ENCODE measurements at regions not wholly inside any gene's neighbourhood (a gene's known extent, or its start where the extent isn't known, plus 50 kb on each side); places are given as distances from the start of the nearest gene placed in this dataset.

DNA sequence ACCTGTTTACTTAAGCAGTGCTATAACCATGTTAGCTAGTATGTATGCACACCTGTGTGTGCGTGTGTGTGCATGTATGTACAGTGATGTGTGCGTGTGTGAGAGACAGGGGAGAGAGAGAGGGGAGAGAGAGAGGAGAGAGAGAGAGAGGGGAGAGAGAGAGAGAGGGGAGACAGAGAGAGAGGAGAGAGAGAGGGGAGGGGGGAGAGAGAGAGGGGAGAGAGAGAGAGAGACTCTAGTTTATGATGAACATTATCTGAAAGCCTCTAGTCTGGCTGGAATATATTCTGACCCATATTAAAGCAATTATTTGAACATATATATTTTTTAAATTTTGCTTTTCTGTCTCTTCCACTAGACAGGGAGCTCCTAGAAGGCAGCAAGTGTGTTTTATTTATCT is 117.5 kb upstream of the CPEB4 start:
- Histone ChIP-seq H3K79me2 (ENCODE audit: control insufficient read depth, low read length) (no peaks in the 10 kb centered on the region), H3K27me3 (ENCODE audit: control insufficient read depth, low read length) (no peaks in the 10 kb centered on the region), H3K4me1 (ENCODE audit: control insufficient read depth, low read length) (peaks cover 29% of the 10 kb centered on the region), H3F3A (ENCODE audit: control insufficient read depth, insufficient read depth) (no peaks in the 10 kb centered on the region), H3K4me3 (ENCODE audit: low read length) (no peak overlapping the region), H4K20me1 (ENCODE audit: control insufficient read depth, insufficient read depth, low read depth, low read length) (no peaks in the 10 kb centered on the region), H3K9me2 (replicated peaks; ENCODE audit: control insufficient read depth, low read length) (no peaks in the 10 kb centered on the region), H3K4me2 (ENCODE audit: low read length) (no peak overlapping the region), H3K36me3 (ENCODE audit: control insufficient read depth, low read length) (no peaks in the 10 kb centered on the region), H3K27ac (ENCODE audit: low read depth, low read length) (no peak overlapping the region), H3K9me3 (ENCODE audit: control insufficient read depth, insufficient read depth, low read length) (no peaks in the 10 kb centered on the region)
- no peak for TF ChIP-seq EZH2phosphoT487 (IDR thresholded peaks at IDR 0.05; ENCODE audit: borderline replicate concordance, low read length)
- TF ChIP-seq, protein P1, sequence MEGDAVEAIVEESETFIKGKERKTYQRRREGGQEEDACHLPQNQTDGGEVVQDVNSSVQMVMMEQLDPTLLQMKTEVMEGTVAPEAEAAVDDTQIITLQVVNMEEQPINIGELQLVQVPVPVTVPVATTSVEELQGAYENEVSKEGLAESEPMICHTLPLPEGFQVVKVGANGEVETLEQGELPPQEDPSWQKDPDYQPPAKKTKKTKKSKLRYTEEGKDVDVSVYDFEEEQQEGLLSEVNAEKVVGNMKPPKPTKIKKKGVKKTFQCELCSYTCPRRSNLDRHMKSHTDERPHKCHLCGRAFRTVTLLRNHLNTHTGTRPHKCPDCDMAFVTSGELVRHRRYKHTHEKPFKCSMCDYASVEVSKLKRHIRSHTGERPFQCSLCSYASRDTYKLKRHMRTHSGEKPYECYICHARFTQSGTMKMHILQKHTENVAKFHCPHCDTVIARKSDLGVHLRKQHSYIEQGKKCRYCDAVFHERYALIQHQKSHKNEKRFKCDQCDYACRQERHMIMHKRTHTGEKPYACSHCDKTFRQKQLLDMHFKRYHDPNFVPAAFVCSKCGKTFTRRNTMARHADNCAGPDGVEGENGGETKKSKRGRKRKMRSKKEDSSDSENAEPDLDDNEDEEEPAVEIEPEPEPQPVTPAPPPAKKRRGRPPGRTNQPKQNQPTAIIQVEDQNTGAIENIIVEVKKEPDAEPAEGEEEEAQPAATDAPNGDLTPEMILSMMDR (IDR thresholded peaks at IDR 0.05; ENCODE audit: low read depth, low read length, poor library complexity, severe bottlenecking) = no peak

DNA sequence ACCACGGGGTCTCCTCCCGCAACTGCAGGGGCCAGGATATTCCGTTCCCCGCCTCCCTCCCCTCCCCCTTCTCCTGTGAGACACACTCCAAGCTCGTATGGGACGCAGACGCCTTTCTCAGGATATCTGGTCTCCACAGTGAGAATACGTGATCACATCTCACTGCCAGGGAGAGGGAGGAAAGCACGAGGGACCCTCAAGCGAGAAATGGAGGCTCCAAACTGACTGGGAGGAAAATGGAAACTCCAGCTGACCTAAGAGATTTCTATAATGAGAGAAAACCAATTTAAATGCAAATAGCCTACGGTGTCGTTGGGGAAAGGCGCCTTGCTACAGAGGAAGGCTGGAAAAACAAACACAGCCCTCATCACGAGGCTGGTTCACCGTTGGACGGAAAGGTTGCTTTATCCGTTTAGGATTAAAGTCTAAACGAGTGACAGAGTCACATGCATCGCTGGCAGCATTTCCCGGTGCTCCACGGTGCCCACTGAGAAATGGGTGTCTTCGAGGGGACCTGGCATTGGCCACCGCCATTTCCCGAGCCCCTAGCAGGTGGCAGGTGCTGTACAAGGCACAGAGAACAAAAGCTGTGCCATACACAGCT is 116.9 kb upstream of the CPEB4 start:
- TF ChIP-seq EZH2phosphoT487 (IDR thresholded peaks at IDR 0.05; ENCODE audit: borderline replicate concordance, low read length) = no peak
- TF ChIP-seq, protein P1 (IDR thresholded peaks at IDR 0.05; ENCODE audit: low read depth, low read length, poor library complexity, severe bottlenecking) = no peak
- H3K4me2 ChIP-seq (ENCODE audit: low read length) = no peak overlapping the region
- no peaks in the 10 kb centered on the region for H3K27me3 ChIP-seq (ENCODE audit: control insufficient read depth, low read length)
- H3K27ac ChIP-seq (ENCODE audit: low read depth, low read length) = no peak overlapping the region
- no peaks in the 10 kb centered on the region for H3K79me2 ChIP-seq (ENCODE audit: control insufficient read depth, low read length)
- no peaks in the 10 kb centered on the region for H3K36me3 ChIP-seq (ENCODE audit: control insufficient read depth, low read length)
- no peaks in the 10 kb centered on the region for H4K20me1 ChIP-seq (ENCODE audit: control insufficient read depth, insufficient read depth, low read depth, low read length)
- H3K9me2 ChIP-seq (replicated peaks; ENCODE audit: control insufficient read depth, low read length) = no peaks in the 10 kb centered on the region
- H3K4me1 ChIP-seq (ENCODE audit: control insufficient read depth, low read length) = peaks cover 31% of the 10 kb centered on the region
- no peaks in the 10 kb centered on the region for H3K9me3 ChIP-seq (ENCODE audit: control insufficient read depth, insufficient read depth, low read length)
- no peaks in the 10 kb centered on the region for H3F3A ChIP-seq (ENCODE audit: control insufficient read depth, insufficient read depth)
- H3K4me3 ChIP-seq (ENCODE audit: low read length) = no peak overlapping the region

GRCh38 chr5:173771725-173772383 is 116.3 kb upstream of the CPEB4 start:
- Histone ChIP-seq H4K20me1 (ENCODE audit: control insufficient read depth, insufficient read depth, low read depth, low read length) (no peaks in the 10 kb centered on the region), H3K9me3 (ENCODE audit: control insufficient read depth, insufficient read depth, low read length) (no peaks in the 10 kb centered on the region), H3K4me1 (ENCODE audit: control insufficient read depth, low read length) (peaks cover 36% of the 10 kb centered on the region), H3K27ac (ENCODE audit: low read depth, low read length) (no peak overlapping the region), H3K27me3 (ENCODE audit: control insufficient read depth, low read length) (no peaks in the 10 kb centered on the region), H3K36me3 (ENCODE audit: control insufficient read depth, low read length) (no peaks in the 10 kb centered on the region), H3K9me2 (replicated peaks; ENCODE audit: control insufficient read depth, low read length) (no peaks in the 10 kb centered on the region), H3K4me3 (ENCODE audit: low read length) (no peak overlapping the region), H3K79me2 (ENCODE audit: control insufficient read depth, low read length) (no peaks in the 10 kb centered on the region), H3F3A (ENCODE audit: control insufficient read depth, insufficient read depth) (no peaks in the 10 kb centered on the region), H3K4me2 (ENCODE audit: low read length) (no peak overlapping the region)
- no peak for TF ChIP-seq EZH2phosphoT487 (IDR thresholded peaks at IDR 0.05; ENCODE audit: borderline replicate concordance, low read length)
- TF ChIP-seq, protein P1 (IDR thresholded peaks at IDR 0.05; ENCODE audit: low read depth, low read length, poor library complexity, severe bottlenecking) = no peak
